Glutamatergic neuron (in vitro differentiated cells): ENCODE measurements at regions not wholly inside any gene's neighbourhood (a gene's known extent, or its start where the extent isn't known, plus 50 kb on each side); places are given as distances from the start of the nearest gene placed in this dataset.
"Not testable (repeated sequence)": the region's sequence is repeated elsewhere in the genome, so short reads cannot be mapped to it uniquely, and the experiment has no call there.

ENCODE experiments used
- DNase-seq: peaks from one replicate; pipeline ENCODE4 v3.0.0; 2022
- H3K27ac Mint-ChIP-seq: one replicate; pipeline ENCODE4 v1.8.0; 2020; ENCODE audit warnings: mild to moderate bottlenecking, mixed read lengths, inconsistent platforms; ENCODE audit not compliant: unreplicated experiment
- H3K27me3 Mint-ChIP-seq: one replicate; pipeline ENCODE4 v1.8.0; 2020; ENCODE audit warnings: mild to moderate bottlenecking, moderate library complexity, mixed read lengths, inconsistent platforms; ENCODE audit not compliant: unreplicated experiment
- H3K36me3 Mint-ChIP-seq: one replicate; pipeline ENCODE4 v1.8.0; 2020; ENCODE audit warnings: mild to moderate bottlenecking, mixed read lengths, inconsistent platforms; ENCODE audit not compliant: unreplicated experiment
- H3K4me1 Mint-ChIP-seq: one replicate; pipeline ENCODE4 v1.8.0; 2020; ENCODE audit warnings: mild to moderate bottlenecking, low read depth, mixed read lengths, inconsistent platforms; ENCODE audit not compliant: unreplicated experiment
- H3K4me3 Mint-ChIP-seq: one replicate; pipeline ENCODE4 v1.8.0; 2020; ENCODE audit warnings: mild to moderate bottlenecking, mixed read lengths, inconsistent platforms; ENCODE audit not compliant: unreplicated experiment
- H3K9me3 Mint-ChIP-seq: one replicate; pipeline ENCODE4 v1.8.0; 2020; ENCODE audit warnings: mild to moderate bottlenecking, moderate library complexity, mixed read lengths, inconsistent platforms; ENCODE audit not compliant: unreplicated experiment
- TF ChIP-seq, protein P1 (sequence below): fragments of 200-600 bp; sonication (generic); IDR thresholded peaks from one replicate; pipeline ENCODE4 v1.5.0; 2021; ENCODE audit not compliant: partially characterized antibody, unreplicated experiment

DNA sequence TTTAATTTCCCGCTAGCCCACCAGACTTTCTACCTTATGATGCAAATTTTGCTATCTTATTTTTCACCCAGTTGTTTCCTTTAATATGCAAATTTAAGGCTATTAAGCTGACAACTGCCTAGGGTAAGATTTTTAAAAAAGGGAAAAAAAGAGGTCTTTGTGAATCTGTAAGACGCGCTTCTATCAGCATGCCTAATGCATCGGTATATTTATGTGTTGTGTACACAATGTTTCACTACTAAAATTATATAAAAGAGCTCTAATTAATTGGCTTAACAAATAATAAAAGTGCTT is 386.6 kb downstream of the KIF20B start:
- Mint-ChIP-seq H3K4me1 (no peaks in the 10 kb centered on the region), H3K36me3 (no peaks in the 10 kb centered on the region), H3K27ac (no peak overlapping the region), H3K9me3 (peaks cover 10% of the 10 kb centered on the region), H3K4me3 (no peak overlapping the region), H3K27me3 (peaks cover 2% of the 10 kb centered on the region)
- TF ChIP-seq, protein P1, sequence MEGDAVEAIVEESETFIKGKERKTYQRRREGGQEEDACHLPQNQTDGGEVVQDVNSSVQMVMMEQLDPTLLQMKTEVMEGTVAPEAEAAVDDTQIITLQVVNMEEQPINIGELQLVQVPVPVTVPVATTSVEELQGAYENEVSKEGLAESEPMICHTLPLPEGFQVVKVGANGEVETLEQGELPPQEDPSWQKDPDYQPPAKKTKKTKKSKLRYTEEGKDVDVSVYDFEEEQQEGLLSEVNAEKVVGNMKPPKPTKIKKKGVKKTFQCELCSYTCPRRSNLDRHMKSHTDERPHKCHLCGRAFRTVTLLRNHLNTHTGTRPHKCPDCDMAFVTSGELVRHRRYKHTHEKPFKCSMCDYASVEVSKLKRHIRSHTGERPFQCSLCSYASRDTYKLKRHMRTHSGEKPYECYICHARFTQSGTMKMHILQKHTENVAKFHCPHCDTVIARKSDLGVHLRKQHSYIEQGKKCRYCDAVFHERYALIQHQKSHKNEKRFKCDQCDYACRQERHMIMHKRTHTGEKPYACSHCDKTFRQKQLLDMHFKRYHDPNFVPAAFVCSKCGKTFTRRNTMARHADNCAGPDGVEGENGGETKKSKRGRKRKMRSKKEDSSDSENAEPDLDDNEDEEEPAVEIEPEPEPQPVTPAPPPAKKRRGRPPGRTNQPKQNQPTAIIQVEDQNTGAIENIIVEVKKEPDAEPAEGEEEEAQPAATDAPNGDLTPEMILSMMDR, result no peak
- DNase-seq, result no peak

DNA sequence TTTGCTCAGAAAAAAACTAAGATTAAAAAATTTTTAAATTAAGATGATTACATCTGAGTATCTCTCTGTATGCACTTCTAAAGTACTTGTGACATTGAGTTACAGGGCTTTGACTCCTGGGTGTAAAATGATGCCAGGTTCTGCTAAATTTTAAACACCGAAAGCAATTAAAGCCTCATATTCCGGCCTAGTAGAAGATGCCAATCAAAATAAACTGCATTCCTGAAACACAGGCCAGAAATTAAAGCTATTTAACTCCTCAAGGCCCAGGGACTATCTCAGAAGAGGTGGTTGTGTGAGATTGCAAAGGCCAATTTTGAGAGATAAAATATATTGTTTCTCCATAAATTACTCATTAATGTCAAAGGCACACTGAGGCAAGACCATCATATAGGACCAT is 388.3 kb downstream of the KIF20B start:
- Mint-ChIP-seq H3K27me3 (no peaks in the 10 kb centered on the region), H3K9me3 (peaks cover 7% of the 10 kb centered on the region)

DNA sequence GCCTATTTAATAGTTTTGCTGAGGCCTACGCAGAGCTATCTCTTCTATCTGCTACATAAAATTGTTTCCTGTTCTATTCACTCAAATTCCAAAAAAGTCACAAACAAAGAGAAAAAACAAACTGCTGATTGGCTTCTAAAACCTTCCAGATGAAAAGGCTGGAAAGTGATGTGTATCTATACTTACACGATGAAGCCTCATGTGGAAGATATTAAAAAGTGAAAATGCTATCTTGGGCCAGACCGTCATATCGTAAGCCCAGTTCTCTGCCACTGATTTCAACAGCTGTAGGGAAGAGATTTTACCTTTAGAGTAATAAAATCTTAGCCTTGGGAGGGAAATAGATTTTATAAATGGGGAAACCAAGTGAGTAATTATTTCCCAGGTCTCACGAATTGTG is 394.8 kb downstream of the KIF20B start:
- no peaks in the 10 kb centered on the region for H3K4me1 Mint-ChIP-seq
- DNase-seq, result no peak
- H3K27ac Mint-ChIP-seq, result no peak overlapping the region
- TF ChIP-seq, protein P1, result no peak
- H3K9me3 Mint-ChIP-seq, result no peaks in the 10 kb centered on the region
- no peaks in the 10 kb centered on the region for H3K27me3 Mint-ChIP-seq
- H3K36me3 Mint-ChIP-seq, result no peaks in the 10 kb centered on the region
- no peak overlapping the region for H3K4me3 Mint-ChIP-seq

More for the DNA sequence above, 388.3 kb downstream of the KIF20B start:
- Mint-ChIP-seq H3K27ac (no peak overlapping the region), H3K4me1 (no peaks in the 10 kb centered on the region), H3K4me3 (no peak overlapping the region), H3K36me3 (no peaks in the 10 kb centered on the region)
- no peak for DNase-seq
- TF ChIP-seq, protein P1, result no peak

DNA sequence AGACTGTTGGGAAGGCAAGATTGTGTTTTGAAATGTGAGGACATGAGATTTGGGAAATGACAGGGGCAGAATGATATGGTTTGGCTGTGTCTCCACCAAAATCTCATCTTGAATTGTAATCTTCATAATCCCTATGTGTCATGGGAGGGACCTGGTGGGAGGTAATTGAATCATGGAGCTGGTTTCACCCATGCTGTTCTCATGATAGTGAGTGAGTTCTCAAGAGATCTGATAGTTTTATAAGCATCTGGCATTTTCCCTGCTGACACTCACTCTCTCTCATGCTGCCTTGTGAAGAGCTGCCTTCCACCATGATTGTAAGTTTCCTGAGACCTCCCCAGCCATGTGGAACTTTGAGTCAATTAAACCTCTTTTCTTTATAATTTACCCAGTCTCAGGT is 406.2 kb downstream of the KIF20B start:
- H3K36me3 Mint-ChIP-seq, DNase-seq, H3K9me3 Mint-ChIP-seq, H3K27me3 Mint-ChIP-seq, H3K27ac Mint-ChIP-seq, H3K4me1 Mint-ChIP-seq, H3K4me3 Mint-ChIP-seq: not testable (repeated sequence)

DNA sequence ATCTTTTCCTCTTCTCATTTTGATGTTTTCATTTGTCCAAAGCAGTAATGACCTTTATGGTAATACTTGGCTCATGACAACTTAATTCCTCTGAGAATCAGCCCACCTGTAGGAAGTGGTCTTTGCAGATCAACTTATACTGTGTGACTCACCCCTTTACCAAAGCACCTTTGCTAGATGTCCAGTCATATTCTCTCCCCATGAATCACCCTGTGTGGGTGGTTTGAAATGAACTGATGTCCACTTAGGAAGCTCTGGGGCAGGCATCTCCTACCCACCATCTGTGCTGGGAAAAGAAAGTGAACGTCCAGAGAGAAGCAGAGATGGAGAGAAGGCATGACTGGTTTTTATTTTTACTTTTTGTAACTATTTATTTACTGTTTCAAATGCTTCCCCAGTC is 410.3 kb downstream of the KIF20B start:
- H3K4me1 Mint-ChIP-seq, result no peaks in the 10 kb centered on the region
- no peaks in the 10 kb centered on the region for H3K27me3 Mint-ChIP-seq
- no peak overlapping the region for H3K27ac Mint-ChIP-seq
- no peaks in the 10 kb centered on the region for H3K9me3 Mint-ChIP-seq
- TF ChIP-seq, protein P1, result no peak
- no peak for DNase-seq
- peaks cover 1% of the 10 kb centered on the region for H3K36me3 Mint-ChIP-seq
- H3K4me3 Mint-ChIP-seq, result no peak overlapping the region

DNA sequence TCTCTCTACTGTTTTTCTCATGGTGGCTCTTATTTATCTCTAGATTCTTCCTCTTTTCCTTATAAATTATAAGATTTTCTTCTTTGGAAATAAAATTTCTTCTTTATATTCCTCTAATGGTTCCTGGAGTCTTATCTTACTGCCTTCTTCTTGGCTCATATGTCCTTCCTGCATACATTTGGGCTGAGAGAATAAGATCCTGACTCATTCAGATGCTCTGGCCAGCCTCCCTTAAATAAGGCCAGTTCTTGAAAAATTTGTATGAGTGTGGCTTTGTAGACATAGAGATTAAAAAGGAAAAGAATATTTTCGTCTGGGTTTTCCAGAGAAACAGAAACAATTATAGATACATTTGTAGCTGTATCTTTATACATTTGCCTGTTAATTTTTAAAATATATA is 411.3 kb downstream of the KIF20B start:
- no peaks in the 10 kb centered on the region for H3K4me1 Mint-ChIP-seq
- H3K27me3 Mint-ChIP-seq, result no peaks in the 10 kb centered on the region
- no peak overlapping the region for H3K4me3 Mint-ChIP-seq
- no peaks in the 10 kb centered on the region for H3K9me3 Mint-ChIP-seq
- H3K27ac Mint-ChIP-seq, result no peak overlapping the region
- H3K36me3 Mint-ChIP-seq, result peaks cover 9% of the 10 kb centered on the region
- TF ChIP-seq, protein P1, result no peak
- DNase-seq, result no peak

DNA sequence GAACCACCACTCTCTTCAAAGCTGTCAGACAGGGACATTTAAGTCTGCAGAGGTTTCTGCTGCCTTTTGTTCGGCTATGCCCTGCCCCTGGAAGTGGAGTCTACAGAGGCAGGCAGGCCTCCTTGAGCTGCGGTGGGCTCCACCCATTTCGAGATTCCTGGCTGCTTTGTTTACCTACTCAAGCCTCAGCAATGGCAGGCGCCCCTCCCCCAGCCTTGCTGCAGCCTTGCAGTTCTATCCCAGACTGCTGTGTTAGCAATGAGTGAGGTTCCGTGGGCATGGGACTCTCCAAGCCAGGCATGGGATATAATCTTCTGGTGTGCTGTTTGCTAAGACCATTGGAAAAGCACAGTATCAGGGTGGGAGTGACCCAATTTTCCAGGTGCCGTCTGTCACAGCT is 417.2 kb downstream of the KIF20B start:
- H3K4me1 Mint-ChIP-seq, H3K9me3 Mint-ChIP-seq, H3K27ac Mint-ChIP-seq, DNase-seq, H3K27me3 Mint-ChIP-seq, H3K4me3 Mint-ChIP-seq: not testable (repeated sequence)
- H3K36me3 Mint-ChIP-seq, result peaks cover 14% of the 10 kb centered on the region

DNA sequence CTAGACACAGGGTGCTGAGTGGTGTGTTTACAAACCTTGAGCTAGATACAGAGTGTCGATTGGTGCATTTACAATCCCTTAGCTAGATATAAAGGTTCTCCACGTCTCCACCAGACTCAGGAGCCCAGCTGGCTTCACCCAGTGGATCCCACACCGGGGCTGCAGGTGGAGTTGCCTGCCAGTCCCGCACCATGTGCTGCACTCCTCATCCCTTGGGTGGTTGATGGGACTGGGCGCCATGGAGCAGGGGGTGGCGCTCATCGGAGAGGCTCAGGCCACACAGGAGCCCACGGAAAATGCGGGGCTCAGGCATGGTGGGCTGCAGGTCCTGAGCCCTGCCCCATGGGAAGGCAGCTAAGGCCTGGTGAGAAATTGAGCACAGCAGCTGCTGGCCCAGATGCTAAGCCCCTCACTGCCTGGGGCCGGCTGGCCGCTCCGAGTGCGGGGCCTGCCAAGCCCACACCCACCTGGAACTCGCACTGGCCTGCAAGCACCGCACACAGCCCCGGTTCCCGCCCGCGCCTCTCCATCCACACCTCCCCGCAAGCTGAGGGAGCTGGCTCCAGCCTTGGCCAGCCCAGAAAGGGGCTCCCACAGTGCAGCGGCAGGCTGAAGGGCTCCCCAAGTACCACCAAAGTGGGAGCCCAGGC is 418.4 kb downstream of the KIF20B start:
- peaks cover 14% of the 10 kb centered on the region for H3K36me3 Mint-ChIP-seq
- not testable (repeated sequence) for H3K27ac Mint-ChIP-seq, H3K4me3 Mint-ChIP-seq, DNase-seq, H3K27me3 Mint-ChIP-seq, H3K4me1 Mint-ChIP-seq, H3K9me3 Mint-ChIP-seq
